Hepatocyte (in vitro differentiated cells): ENCODE measurements at regions not wholly inside any gene's neighbourhood (a gene's known extent, or its start where the extent isn't known, plus 50 kb on each side); places are given as distances from the start of the nearest gene placed in this dataset.

Source experiments
- CTCF ChIP-seq: fragments of 200-600 bp; sonication (generic); IDR thresholded peaks from 2 replicates; pipeline ENCODE4 v1.5.1; 2016; ENCODE audit warnings: antibody characterized with exemption, mild to moderate bottlenecking; ENCODE audit not compliant: poor library complexity
- EZH2phosphoT487 ChIP-seq: fragments of 200-600 bp; sonication (generic); IDR thresholded peaks from one replicate; pipeline ENCODE4 v1.6.1; 2018; ENCODE audit warnings: antibody characterized with exemption, mild to moderate bottlenecking, low read depth, moderate library complexity; ENCODE audit not compliant: unreplicated experiment, severe bottlenecking

- TF ChIP-seq CTCF (no peak), EZH2phosphoT487 (no peak)
These were observed 61.7 kb upstream of the MAP3K4 start for GRCh38 chr6:160929831-160930230.
